A673 (cell line): ENCODE measurements at regions not wholly inside any gene's neighbourhood (a gene's known extent, or its start where the extent isn't known, plus 50 kb on each side); places are given as distances from the start of the nearest gene placed in this dataset.

Source experiments
- BruUV-seq: library from RNA; stranded (reverse); fragments of 400-500 nt; replicated peaks from 2 replicates; lab custom pipeline; 2021; lab: Mats Ljungman, UMichigan
- CTCF ChIA-PET: fragments of 300-600 bp; sonication (Branson Sonifier 250); formaldehyde crosslinking; loops from one replicate; lab custom pipeline; 2022; ENCODE audit warnings: antibody characterized with exemption; lab: Charles Lee
- POLR2A ChIA-PET: fragments of 300-600 bp; sonication (Branson Sonifier 250); formaldehyde crosslinking; loops from one replicate; lab custom pipeline; 2022; ENCODE audit warnings: antibody characterized with exemption; ENCODE audit not compliant: low non-redundant PET; lab: Charles Lee
- DNase-seq: peaks from one replicate; pipeline ENCODE4 v3.0.0-alpha.2; 2015; ENCODE audit warnings: low spot score
- H3K27ac ChIP-seq: fragments of 200-600 bp; sonication (generic); 2 replicates; pipeline ENCODE4 v1.5.1; 2016; ENCODE audit warnings: mixed run types, low read depth, mild to moderate bottlenecking, mixed read lengths, antibody characterized with exemption, low read length; ENCODE audit not compliant: poor library complexity, severe bottlenecking
- H3K27me3 ChIP-seq: fragments of 200-600 bp; sonication (generic); replicated peaks from 2 replicates; pipeline ENCODE4 v1.6.1; 2017; ENCODE audit warnings: mixed run types, low read depth, mild to moderate bottlenecking, mixed read lengths, antibody characterized with exemption, low read length; ENCODE audit not compliant: insufficient read depth, poor library complexity
- H3K36me3 ChIP-seq: fragments of 200-600 bp; sonication (generic); 2 replicates; pipeline ENCODE4 v1.6.1; 2016; ENCODE audit warnings: mixed run types, mild to moderate bottlenecking, mixed read lengths, antibody characterized with exemption, low read length; ENCODE audit not compliant: insufficient read depth, poor library complexity, severe bottlenecking
- H3K4me1 ChIP-seq: fragments of 200-600 bp; sonication (generic); 2 replicates; pipeline ENCODE4 v1.6.1; 2017; ENCODE audit warnings: mixed run types, mild to moderate bottlenecking, mixed read lengths, antibody characterized with exemption, low read length; ENCODE audit not compliant: insufficient read depth, poor library complexity, severe bottlenecking
- H3K4me3 ChIP-seq: fragments of 200-600 bp; sonication (generic); 2 replicates; pipeline ENCODE4 v1.5.1; 2016; ENCODE audit warnings: low read depth, mixed run types, mild to moderate bottlenecking, mixed read lengths, low read length; ENCODE audit not compliant: poor library complexity, severe bottlenecking
- H3K9me3 ChIP-seq: fragments of 200-600 bp; sonication (generic); 2 replicates; pipeline ENCODE4 v1.6.1; 2016; ENCODE audit warnings: mixed run types, low read depth, mild to moderate bottlenecking, mixed read lengths, antibody characterized with exemption, low read length; ENCODE audit not compliant: poor library complexity, severe bottlenecking
- CTCF ChIP-seq: fragments of 300-800, 200-600 bp; sonication (generic); conservative IDR thresholded peaks from 2 replicates; pipeline ENCODE4 v1.5.1; 2017; ENCODE audit warnings: low read depth, mild to moderate bottlenecking, antibody characterized with exemption, low read length, moderate library complexity, mixed read lengths
- EZH2 ChIP-seq: fragments of 200-600 bp; sonication (generic); IDR thresholded peaks from 2 replicates; pipeline ENCODE4 v1.6.1; 2017; ENCODE audit warnings: borderline replicate concordance, low read depth, mild to moderate bottlenecking, mixed read lengths, antibody characterized with exemption, low read length; ENCODE audit not compliant: poor library complexity, severe bottlenecking
- intact Hi-C: fragments of 100-400 bp; cut with micrococcal nuclease; formaldehyde crosslinking; loops from one replicate; pipeline ENCODE4 v1.10.0; 2022; ENCODE audit not compliant: unreplicated experiment

- DNase-seq, result no peak
- no peaks in the 10 kb centered on the region for H3K36me3 ChIP-seq
- ChIA-PET CTCF (no interaction called here), POLR2A (no interaction called here)
- no peak overlapping the region for H3K4me3 ChIP-seq
- intact Hi-C loops, result no loop called here
- no TSS peak for BruUV-seq
- no peak overlapping the region for H3K27ac ChIP-seq
- no peaks in the 10 kb centered on the region for H3K9me3 ChIP-seq
- H3K27me3 ChIP-seq, result no peaks in the 10 kb centered on the region
- no peak for TF ChIP-seq EZH2
- TF ChIP-seq CTCF, result no peak
- no peaks in the 10 kb centered on the region for H3K4me1 ChIP-seq
Measured at GRCh38 chr14:82889701-82890100, 1356.0 kb upstream of the SEL1L start.

GRCh38 chr14:82896476-82896875 lies 1362.8 kb upstream of the SEL1L start:
- intact Hi-C loops, result no loop called here
- Histone ChIP-seq H3K27me3 (no peaks in the 10 kb centered on the region), H3K36me3 (no peaks in the 10 kb centered on the region), H3K27ac (no peak overlapping the region), H3K4me3 (no peak overlapping the region), H3K4me1 (no peaks in the 10 kb centered on the region), H3K9me3 (no peaks in the 10 kb centered on the region)
- TF ChIP-seq EZH2 (no peak), CTCF (no peak)
- CTCF ChIA-PET, result no interaction called here
- BruUV-seq, result no TSS peak
- DNase-seq, result no peak
- POLR2A ChIA-PET, result no interaction called here

- CTCF ChIA-PET, result no interaction called here
Measured at GRCh38 chr14:82897469-82898308, 1364.0 kb upstream of the SEL1L start.

More at GRCh38 chr14:82897469-82898308, 1364.0 kb upstream of the SEL1L start:
- H3K27ac ChIP-seq, result no peak overlapping the region
- no peaks in the 10 kb centered on the region for H3K9me3 ChIP-seq
- intact Hi-C loops, result no loop called here
- no peak for DNase-seq
- POLR2A ChIA-PET, result no interaction called here
- no peaks in the 10 kb centered on the region for H3K27me3 ChIP-seq
- no peak overlapping the region for H3K4me3 ChIP-seq
- TF ChIP-seq CTCF (no peak), EZH2 (no peak)
- no peaks in the 10 kb centered on the region for H3K4me1 ChIP-seq
- no TSS peak for BruUV-seq
- H3K36me3 ChIP-seq, result no peaks in the 10 kb centered on the region
